GM15510 (cell line): ENCODE measurements at regions not wholly inside any gene's neighbourhood (a gene's known extent, or its start where the extent isn't known, plus 50 kb on each side); places are given as distances from the start of the nearest gene placed in this dataset.

Source experiments
- POLR2A ChIP-seq: IDR thresholded peaks from 3 replicates; pipeline ENCODE4 v1.6.1; 2011; ENCODE audit warnings: borderline replicate concordance; ENCODE audit not compliant: insufficient read length; ENCODE audit errors: extremely low read depth

DNA sequence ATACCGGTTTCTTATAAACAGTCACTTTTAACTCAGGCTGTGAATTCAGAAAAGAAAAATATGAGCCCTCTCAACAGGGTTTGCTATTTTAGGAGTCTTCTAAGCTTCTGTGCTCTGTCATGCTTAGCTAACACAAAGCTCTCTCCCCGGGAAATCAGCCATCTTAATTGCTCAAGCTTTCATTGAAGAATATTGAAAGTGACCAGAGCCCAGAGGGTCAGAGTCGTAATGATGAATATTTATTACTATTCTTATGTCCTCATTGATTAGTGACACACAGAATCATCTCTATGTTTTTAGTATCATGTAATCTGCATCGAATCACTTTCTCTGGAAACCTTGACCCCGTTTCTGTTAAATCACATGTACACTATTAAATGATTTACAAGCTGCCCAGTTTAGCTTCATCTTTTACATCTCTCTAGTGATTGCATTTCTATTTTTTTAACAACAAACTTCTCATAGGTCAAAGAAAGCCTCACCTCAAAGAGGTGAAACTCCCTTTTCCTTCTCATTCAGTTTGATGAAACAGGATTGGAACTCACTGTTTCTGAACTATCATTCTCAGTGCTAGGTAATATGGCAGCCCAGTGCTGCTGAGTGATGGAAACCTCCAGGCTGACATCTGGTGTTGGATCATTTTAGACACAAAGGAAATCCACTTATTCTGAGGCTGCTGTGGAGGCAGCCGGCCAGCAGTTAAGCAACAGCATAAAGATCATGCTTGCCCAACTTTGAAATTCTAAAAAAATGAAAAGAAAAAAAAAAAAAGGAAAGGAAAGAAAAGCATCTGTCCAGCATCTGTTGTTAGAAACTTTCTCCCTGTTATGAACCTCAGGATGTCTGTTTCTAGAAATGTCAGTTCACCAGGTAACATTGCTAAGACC is 96.3 kb downstream of the RFPL4B start:
- TF ChIP-seq POLR2A, result no peak

DNA sequence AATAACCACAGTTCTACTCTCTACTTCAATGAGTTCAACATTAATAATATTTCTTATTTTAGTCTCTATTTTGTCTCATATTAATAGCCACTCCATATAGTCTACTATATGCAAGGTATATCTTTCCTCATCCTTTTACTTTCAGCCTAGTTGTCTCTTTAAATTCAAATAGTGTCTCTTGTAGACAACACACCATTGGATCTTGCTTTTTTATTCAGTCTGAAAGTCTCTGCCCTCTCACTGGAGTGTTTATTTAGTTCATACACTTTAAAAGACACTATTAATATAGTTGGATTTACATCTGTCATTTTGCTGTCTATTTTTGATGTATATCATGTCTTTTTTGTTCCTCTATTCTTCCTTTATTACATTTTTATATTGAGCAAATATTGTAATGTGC is 103.5 kb downstream of the RFPL4B start:
- no peak for TF ChIP-seq POLR2A

DNA sequence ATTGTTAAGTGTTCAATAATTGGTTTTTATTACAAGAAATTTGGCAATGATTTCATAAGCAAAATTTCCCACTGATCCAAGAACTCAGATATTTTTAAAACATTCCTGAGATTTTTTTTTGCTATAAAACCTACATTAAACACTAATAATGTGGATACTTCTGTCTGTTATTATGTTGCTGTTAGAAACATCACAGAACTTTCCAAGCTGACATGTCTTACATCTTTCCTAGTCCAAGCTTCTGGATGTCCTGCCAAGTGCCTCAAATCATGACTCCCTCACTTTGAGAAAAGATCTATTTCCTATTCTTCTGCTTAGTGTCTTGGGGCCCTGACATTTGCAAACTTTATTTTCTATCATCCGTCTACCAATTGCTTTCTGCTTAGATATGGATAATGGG is 110.8 kb downstream of the RFPL4B start:
- no peak for TF ChIP-seq POLR2A

DNA sequence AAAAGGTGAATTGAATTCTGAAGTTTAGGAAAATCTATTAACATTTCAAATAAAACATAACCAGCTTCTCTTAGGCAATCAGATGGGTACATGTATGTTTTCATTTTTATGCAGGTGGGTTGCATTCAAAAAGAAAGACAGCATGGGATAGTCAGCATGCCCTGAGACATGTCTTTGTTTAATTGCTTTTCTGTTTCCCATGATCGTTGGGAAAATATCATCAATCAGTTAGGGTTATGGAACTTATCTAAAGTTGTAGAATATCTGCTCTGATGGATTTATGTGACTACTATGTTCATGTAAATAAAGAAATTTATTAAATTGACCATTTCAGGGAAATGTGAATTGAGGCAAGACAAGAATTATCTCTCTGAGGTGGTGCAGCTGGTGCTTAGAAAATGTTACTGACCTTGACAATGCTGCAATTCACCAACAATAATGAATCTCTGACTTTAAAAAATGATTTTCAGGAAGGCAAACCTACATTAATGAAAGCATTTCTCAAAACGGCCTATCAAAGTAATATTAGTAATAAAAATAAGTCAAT is 112.7 kb downstream of the RFPL4B start:
- no peak for TF ChIP-seq POLR2A

DNA sequence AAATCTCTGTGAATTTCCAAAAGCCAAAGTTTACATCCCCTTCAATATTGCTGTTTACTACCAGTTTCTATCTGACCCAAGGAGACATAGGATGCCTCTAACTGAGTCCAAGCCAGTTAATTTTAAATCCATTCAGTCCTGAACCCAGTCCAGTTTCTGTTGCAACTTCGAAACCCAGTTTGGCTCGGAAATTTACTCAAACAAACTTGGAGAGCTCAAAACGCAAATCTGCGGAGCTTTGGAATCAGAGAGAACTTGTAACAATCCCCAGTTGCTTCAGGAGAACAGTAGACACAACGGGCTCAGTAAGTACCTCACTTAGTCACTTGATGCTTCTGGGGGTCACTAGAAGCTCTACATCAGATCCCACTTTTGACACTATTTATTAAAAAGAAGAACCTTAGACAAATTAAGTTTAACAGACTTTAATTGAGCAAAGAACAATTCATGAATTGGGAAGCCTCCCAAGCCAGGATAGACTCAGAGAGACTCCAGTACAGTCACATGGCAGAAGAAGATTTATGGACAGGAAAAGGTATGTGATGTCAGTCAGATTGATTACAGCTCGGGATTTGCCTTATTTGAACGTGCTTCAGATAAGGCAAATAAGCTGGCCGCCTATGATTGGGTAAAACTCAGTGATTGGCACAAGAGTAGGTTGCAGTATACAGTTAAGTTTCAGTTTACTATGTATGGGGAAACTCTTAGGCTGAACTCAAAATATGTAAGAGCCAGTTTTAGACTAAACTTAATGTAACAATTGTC is 118.0 kb downstream of the RFPL4B start:
- TF ChIP-seq POLR2A, result no peak

DNA sequence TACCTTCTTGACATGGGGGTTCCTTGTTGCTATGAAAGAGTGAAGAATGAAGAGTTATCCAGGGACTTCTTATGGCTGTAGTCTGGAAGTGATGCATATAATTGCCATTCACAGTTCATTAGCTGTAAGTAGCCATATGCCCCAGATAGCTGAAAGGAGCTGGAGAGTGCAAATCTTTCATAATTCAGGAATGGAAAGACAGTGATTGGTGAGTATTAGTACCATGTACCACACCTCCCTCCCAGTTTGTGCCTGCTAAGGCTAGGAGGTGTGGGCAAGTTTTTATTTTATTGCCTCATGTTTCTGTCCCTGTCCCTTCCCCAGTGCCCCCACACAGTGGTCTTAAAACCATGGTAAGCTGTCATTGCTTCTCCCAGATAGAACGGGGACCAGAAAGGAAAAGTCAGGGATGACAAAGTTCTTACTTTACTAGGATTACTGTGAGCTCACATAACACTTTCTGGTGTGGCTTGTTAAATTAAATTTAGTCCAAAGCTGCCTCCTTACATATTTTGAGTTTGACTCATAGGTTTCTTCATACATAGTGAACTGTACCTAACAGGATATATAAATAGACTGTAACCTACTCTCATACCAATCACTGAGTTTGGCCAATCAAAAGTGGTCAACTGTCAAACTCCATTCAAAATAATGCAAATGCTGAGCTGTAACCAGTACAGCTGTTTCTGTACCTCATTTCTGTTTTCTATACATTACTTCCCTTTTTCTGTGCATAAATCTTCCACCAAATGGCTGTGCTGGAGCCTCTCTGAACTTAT is 119.4 kb downstream of the RFPL4B start:
- TF ChIP-seq POLR2A, result no peak

DNA sequence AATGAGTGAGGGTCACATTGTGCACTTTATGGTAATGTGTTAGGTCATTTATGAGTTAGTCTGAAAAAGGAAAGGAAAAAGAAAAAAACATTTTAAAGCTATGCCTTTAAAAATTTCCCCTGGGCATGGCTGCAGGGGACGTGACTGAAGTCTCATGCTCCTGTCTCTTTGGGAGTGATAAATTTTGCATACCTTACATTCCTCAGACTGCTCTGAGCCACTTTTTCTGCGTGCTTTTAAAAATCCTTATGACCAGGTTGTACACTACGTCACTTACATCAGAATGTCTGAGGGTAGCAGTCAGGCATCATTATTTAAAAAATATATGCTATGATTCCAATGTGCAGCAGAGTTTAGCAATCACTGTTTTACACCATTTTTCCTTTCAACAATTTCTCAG is 121.2 kb downstream of the RFPL4B start:
- no peak for TF ChIP-seq POLR2A

DNA sequence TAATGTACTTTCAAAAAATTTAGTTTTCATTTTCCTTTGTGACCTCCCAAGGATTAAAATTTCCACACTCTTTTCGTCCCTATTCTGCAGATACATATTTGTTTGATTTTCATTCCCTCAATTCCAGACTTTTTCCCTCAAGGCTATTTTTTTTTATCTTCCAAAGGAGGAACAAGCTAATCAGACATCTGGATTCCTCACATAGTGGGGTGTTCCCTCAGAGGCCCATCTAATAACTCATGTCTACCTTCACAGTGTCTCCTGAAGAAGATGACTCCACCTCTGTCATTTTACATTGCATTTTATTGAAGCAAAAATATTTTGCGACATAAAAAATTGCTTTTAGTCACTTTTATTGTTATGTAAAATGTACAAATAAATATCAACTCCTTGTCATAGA is 122.2 kb downstream of the RFPL4B start:
- no peak for TF ChIP-seq POLR2A

DNA sequence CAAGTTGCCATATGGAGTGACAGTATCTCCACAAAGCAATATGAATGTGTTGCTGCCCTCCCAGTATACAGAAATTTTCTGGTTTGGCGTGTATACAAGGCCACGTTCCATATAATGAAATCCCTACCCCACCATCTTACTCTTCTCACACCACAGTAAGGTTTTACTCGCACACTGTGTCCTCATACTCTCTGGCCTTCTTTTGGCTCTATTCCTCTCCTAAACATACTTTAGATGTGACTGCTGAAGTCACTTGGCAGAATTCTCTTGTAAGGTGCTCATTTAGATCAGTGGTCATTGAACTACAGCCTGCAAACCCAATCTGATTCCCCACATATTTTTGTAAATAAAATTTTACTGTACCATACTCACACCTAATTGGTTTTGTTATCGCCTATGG is 123.2 kb downstream of the RFPL4B start:
- no peak for TF ChIP-seq POLR2A

DNA sequence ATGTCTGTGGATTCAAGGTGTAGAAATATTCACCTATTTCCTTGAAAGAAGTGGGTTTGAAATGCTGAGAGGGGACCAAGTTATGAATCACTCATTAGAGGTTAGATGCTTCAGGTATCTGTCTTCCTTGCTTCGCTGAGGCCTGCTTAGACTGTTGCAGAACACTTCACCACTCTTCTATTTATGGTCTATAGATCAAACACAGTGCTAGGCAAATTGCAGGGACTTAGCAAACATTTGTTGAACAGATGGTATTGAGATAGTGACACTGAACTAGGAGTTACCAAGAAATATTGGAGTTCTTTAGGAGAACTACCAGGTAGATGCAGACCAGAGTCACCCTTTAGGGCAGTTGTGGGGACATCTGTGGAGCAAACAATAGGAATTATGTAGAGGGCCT is 123.8 kb downstream of the RFPL4B start:
- TF ChIP-seq POLR2A, result no peak

DNA sequence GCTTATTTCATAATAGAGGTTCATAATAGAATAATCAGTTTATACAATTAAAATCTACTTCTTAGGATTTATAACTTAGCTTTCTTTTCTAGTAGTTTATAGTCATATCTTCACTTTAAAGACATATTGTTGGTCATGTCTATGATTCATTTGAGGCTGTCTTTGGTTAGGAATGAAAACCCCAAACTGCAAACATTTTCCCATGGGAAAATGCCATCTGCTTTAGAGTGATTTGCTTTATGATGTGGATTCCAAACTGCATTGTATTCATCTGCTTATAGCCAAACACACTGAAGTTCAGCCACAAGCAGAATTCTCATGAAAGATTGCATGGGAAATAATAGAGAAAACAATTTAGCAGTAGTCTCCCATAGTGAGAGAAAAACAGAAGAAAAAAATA is 128.0 kb downstream of the RFPL4B start:
- no peak for TF ChIP-seq POLR2A

DNA sequence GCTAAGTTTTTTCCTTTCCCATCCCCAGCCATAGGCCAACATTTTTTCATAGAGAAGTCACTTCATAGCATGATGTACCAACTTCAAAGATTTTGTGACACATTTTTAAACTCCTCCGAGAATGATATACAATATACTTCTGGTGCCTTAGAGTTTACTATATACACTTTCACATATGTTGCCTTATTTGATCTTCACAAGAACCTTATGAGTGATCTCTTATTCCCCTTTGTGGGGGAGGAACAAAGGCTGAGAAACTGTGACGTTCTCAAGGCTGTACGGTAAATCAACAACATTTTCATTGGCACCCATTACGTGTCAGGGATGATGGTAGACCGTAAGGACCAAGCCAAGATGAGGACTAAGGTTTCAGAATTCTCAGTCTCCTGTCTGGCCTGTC is 130.0 kb downstream of the RFPL4B start:
- TF ChIP-seq POLR2A, result no peak

DNA sequence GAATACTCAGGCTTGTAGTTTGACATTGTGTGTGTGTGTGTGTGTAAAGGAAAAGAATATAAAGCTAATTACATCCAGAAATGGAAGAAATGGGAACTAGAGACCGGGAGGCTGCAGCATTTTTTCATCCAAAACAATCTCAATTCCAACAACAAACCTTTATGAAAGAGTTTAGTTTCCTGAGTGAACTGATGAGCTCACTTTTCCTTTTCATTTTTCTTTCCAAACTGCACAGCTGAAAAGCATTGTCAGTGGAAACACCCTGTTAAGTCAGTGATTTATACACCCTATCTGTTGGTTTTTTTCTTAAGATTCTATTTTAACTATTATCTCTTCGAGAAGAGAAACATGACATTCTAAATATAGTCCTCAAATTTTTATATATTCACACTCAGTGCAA is 130.9 kb downstream of the RFPL4B start:
- TF ChIP-seq POLR2A, result no peak

DNA sequence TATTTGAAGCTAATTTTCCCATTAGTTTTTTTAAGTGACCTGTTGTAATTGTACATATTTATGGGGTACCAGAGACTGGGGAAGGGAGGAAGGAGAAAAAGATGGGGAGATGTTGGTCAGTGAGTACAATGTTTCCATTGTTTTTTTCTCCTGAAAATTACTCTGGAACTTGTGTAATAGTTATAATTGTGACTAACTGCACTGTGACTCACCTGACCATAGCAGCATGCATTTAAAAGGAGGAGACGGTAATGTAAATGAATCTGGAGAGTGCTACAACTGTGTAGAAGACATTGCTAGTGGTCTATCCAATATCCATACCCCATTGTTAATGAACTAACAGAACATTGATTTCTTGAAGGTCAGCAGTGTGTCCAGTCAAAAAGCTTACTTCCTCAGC is 133.4 kb downstream of the RFPL4B start:
- TF ChIP-seq POLR2A, result no peak

DNA sequence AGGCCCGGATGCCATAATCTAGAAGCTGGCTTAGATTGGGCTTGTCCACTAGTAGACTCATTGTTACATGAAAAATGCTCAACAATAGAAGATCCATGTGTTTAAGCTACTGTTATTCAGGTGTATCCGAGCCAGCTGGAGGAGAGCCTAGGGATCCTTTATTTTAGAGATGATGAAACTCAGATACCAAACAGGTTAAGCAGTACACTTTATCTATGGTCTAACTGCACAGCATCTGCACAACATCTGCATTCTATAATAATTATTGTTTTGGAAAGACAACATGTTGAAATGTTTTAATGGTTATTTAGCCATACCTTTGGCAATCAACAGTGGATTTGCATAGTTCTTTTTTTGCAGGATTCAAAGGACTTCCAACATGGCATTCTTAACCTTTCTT is 134.1 kb downstream of the RFPL4B start:
- no peak for TF ChIP-seq POLR2A
